Astrocyte of the spinal cord (primary cell): ENCODE measurements at regions not wholly inside any gene's neighbourhood (a gene's known extent, or its start where the extent isn't known, plus 50 kb on each side); places are given as distances from the start of the nearest gene placed in this dataset.
"Not testable (repeated sequence)": the region's sequence is repeated elsewhere in the genome, so short reads cannot be mapped to it uniquely, and the experiment has no call there.

ENCODE experiments used
- DNase-seq: peaks from one replicate; pipeline ENCODE4 v3.0.0; 2011; ENCODE audit warnings: low read depth, low spot score
- H3K4me3 ChIP-seq: 2 replicates; pipeline ENCODE4 v1.5.1; 2011; ENCODE audit warnings: low read depth, mild to moderate bottlenecking, low read length, moderate library complexity
- CTCF ChIP-seq: IDR thresholded peaks from 2 replicates; pipeline ENCODE4 v1.5.1; 2012; ENCODE audit warnings: low read depth, mild to moderate bottlenecking, low read length, inconsistent platforms
- in situ Hi-C: cut with HindIII; loops from 2 replicates; pipeline ENCODE4 v1.10.0; 2017; ENCODE audit warnings: low sequenced_read_pairs

- no peak for TF ChIP-seq CTCF
- DNase-seq, result no peak
- no peak overlapping the region for H3K4me3 ChIP-seq
- in situ Hi-C loops, result no loop called here
Observed at GRCh38 chr9:129556491-129557191, 64.3 kb downstream of the C9orf50 start.

- no peak for DNase-seq
- in situ Hi-C loops, result no loop called here
- no peak for TF ChIP-seq CTCF
- H3K4me3 ChIP-seq, result no peak overlapping the region
Observed at GRCh38 chr9:129555512-129556215, 65.2 kb downstream of the C9orf50 start.

GRCh38 chr9:129554649-129555048 lies 66.3 kb downstream of the C9orf50 start:
- no peak overlapping the region for H3K4me3 ChIP-seq
- in situ Hi-C loops, result no loop called here
- DNase-seq, result no peak
- TF ChIP-seq CTCF, result no peak

GRCh38 chr9:129553277-129553676 lies 67.6 kb downstream of the C9orf50 start:
- no peak for TF ChIP-seq CTCF
- no peak overlapping the region for H3K4me3 ChIP-seq
- DNase-seq, result no peak
- in situ Hi-C loops, result no loop called here

GRCh38 chr9:129552064-129552463 lies 68.8 kb downstream of the C9orf50 start:
- no peak overlapping the region for H3K4me3 ChIP-seq
- peak; percentile 24 for DNase-seq
- in situ Hi-C loops, result no loop called here
- TF ChIP-seq CTCF, result no peak

- no peak overlapping the region for H3K4me3 ChIP-seq
- no peak for TF ChIP-seq CTCF
- no peak for DNase-seq
- in situ Hi-C loops, result no loop called here
Observed at GRCh38 chr9:129551393-129551973, 69.4 kb downstream of the C9orf50 start.

GRCh38 chr9:129550977-129551376 lies 69.9 kb downstream of the C9orf50 start:
- in situ Hi-C loops, H3K4me3 ChIP-seq: not testable (repeated sequence)

More at GRCh38 chr9:129550977-129551376, 69.9 kb downstream of the C9orf50 start:
- DNase-seq, result not testable (repeated sequence)
